ENCODE measurements at regions not wholly inside any gene's neighbourhood (a gene's known extent, or its start where the extent isn't known, plus 50 kb on each side); places are given as distances from the start of the nearest gene placed in this dataset.
"Not testable (repeated sequence)": the region's sequence is repeated elsewhere in the genome, so short reads cannot be mapped to it uniquely, and the experiment has no call there.

- not testable (repeated sequence) for H3K27ac ChIP-seq (ENCODE audit: insufficient read depth, low read length, poor library complexity, severe bottlenecking); DNase-seq; H3K36me3 ChIP-seq (ENCODE audit: control insufficient read depth, insufficient read depth, low read length); H3K27me3 ChIP-seq (replicated peaks; ENCODE audit: control insufficient read depth, insufficient read depth, low read length, poor library complexity, severe bottlenecking); H3K9me3 ChIP-seq (ENCODE audit: control insufficient read depth, low read length); H3K4me1 ChIP-seq (ENCODE audit: control insufficient read depth, insufficient read depth, low read length, poor library complexity, severe bottlenecking); H3K4me3 ChIP-seq (ENCODE audit: insufficient read depth, low read depth, low read length, poor library complexity, severe bottlenecking)
Measured at GRCh38 chr13:90853666-90854065, 493.8 kb upstream of the MIR17HG start.

GRCh38 chr13:90857921-90858320 is 489.6 kb upstream of the MIR17HG start:
- Histone ChIP-seq H3K27me3 (replicated peaks; ENCODE audit: control insufficient read depth, insufficient read depth, low read length, poor library complexity, severe bottlenecking) (no peaks in the 10 kb centered on the region), H3K4me3 (ENCODE audit: insufficient read depth, low read depth, low read length, poor library complexity, severe bottlenecking) (no peak overlapping the region), H3K4me1 (ENCODE audit: control insufficient read depth, insufficient read depth, low read length, poor library complexity, severe bottlenecking) (no peaks in the 10 kb centered on the region), H3K27ac (ENCODE audit: insufficient read depth, low read length, poor library complexity, severe bottlenecking) (no peak overlapping the region), H3K36me3 (ENCODE audit: control insufficient read depth, insufficient read depth, low read length) (no peaks in the 10 kb centered on the region), H3K9me3 (ENCODE audit: control insufficient read depth, low read length) (no peaks in the 10 kb centered on the region)
- DNase-seq, result no peak

DNA sequence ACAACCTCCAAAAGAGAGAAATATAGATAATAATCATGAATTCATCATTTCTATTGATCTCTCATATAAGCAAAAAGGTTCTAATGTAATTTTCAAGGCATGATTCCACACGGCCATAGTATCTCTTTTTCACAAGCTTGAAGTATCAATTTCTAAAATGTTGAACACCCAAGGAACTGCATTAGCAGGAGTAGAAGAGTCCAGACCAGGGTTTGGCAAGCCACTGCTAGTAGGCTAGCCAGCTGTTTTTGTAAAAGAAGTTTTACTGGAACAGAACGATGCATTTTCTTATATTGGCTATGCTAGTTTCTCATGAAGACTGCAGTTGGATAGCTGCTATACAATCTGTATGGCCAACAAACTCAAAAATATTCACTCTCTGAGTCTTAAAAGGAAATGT is 481.5 kb upstream of the MIR17HG start:
- no peak for DNase-seq
- Histone ChIP-seq H3K27me3 (replicated peaks; ENCODE audit: control insufficient read depth, insufficient read depth, low read length, poor library complexity, severe bottlenecking) (no peaks in the 10 kb centered on the region), H3K36me3 (ENCODE audit: control insufficient read depth, insufficient read depth, low read length) (no peaks in the 10 kb centered on the region), H3K4me1 (ENCODE audit: control insufficient read depth, insufficient read depth, low read length, poor library complexity, severe bottlenecking) (no peaks in the 10 kb centered on the region), H3K27ac (ENCODE audit: insufficient read depth, low read length, poor library complexity, severe bottlenecking) (no peak overlapping the region), H3K9me3 (ENCODE audit: control insufficient read depth, low read length) (no peaks in the 10 kb centered on the region), H3K4me3 (ENCODE audit: insufficient read depth, low read depth, low read length, poor library complexity, severe bottlenecking) (no peak overlapping the region)

GRCh38 chr13:90867336-90867683 is 480.2 kb upstream of the MIR17HG start:
- DNase-seq, result no peak

GRCh38 chr13:90868321-90868920 is 479.1 kb upstream of the MIR17HG start:
- H3K4me3 ChIP-seq (ENCODE audit: insufficient read depth, low read depth, low read length, poor library complexity, severe bottlenecking), result no peak overlapping the region
- no peaks in the 10 kb centered on the region for H3K4me1 ChIP-seq (ENCODE audit: control insufficient read depth, insufficient read depth, low read length, poor library complexity, severe bottlenecking)
- no peak overlapping the region for H3K27ac ChIP-seq (ENCODE audit: insufficient read depth, low read length, poor library complexity, severe bottlenecking)
- no peaks in the 10 kb centered on the region for H3K36me3 ChIP-seq (ENCODE audit: control insufficient read depth, insufficient read depth, low read length)
- DNase-seq, result no peak
- no peaks in the 10 kb centered on the region for H3K9me3 ChIP-seq (ENCODE audit: control insufficient read depth, low read length)
- no peaks in the 10 kb centered on the region for H3K27me3 ChIP-seq (replicated peaks; ENCODE audit: control insufficient read depth, insufficient read depth, low read length, poor library complexity, severe bottlenecking)

More at GRCh38 chr13:90867336-90867683, 480.2 kb upstream of the MIR17HG start:
- Histone ChIP-seq H3K27ac (ENCODE audit: insufficient read depth, low read length, poor library complexity, severe bottlenecking) (no peak overlapping the region), H3K36me3 (ENCODE audit: control insufficient read depth, insufficient read depth, low read length) (no peaks in the 10 kb centered on the region), H3K27me3 (replicated peaks; ENCODE audit: control insufficient read depth, insufficient read depth, low read length, poor library complexity, severe bottlenecking) (no peaks in the 10 kb centered on the region), H3K9me3 (ENCODE audit: control insufficient read depth, low read length) (no peaks in the 10 kb centered on the region), H3K4me3 (ENCODE audit: insufficient read depth, low read depth, low read length, poor library complexity, severe bottlenecking) (no peak overlapping the region), H3K4me1 (ENCODE audit: control insufficient read depth, insufficient read depth, low read length, poor library complexity, severe bottlenecking) (no peaks in the 10 kb centered on the region)

GRCh38 chr13:90869580-90869979 is 477.9 kb upstream of the MIR17HG start:
- Histone ChIP-seq H3K9me3 (ENCODE audit: control insufficient read depth, low read length) (no peaks in the 10 kb centered on the region), H3K27ac (ENCODE audit: insufficient read depth, low read length, poor library complexity, severe bottlenecking) (no peak overlapping the region), H3K4me3 (ENCODE audit: insufficient read depth, low read depth, low read length, poor library complexity, severe bottlenecking) (no peak overlapping the region), H3K4me1 (ENCODE audit: control insufficient read depth, insufficient read depth, low read length, poor library complexity, severe bottlenecking) (no peaks in the 10 kb centered on the region), H3K27me3 (replicated peaks; ENCODE audit: control insufficient read depth, insufficient read depth, low read length, poor library complexity, severe bottlenecking) (no peaks in the 10 kb centered on the region), H3K36me3 (ENCODE audit: control insufficient read depth, insufficient read depth, low read length) (no peaks in the 10 kb centered on the region)
- DNase-seq, result no peak

- DNase-seq, result no peak
- no peaks in the 10 kb centered on the region for H3K27me3 ChIP-seq (replicated peaks; ENCODE audit: control insufficient read depth, insufficient read depth, low read length, poor library complexity, severe bottlenecking)
- H3K36me3 ChIP-seq (ENCODE audit: control insufficient read depth, insufficient read depth, low read length), result no peaks in the 10 kb centered on the region
- H3K9me3 ChIP-seq (ENCODE audit: control insufficient read depth, low read length), result peaks cover 6% of the 10 kb centered on the region
- no peaks in the 10 kb centered on the region for H3K4me1 ChIP-seq (ENCODE audit: control insufficient read depth, insufficient read depth, low read length, poor library complexity, severe bottlenecking)
- no peak overlapping the region for H3K27ac ChIP-seq (ENCODE audit: insufficient read depth, low read length, poor library complexity, severe bottlenecking)
- no peak overlapping the region for H3K4me3 ChIP-seq (ENCODE audit: insufficient read depth, low read depth, low read length, poor library complexity, severe bottlenecking)
Measured at GRCh38 chr13:90872491-90873025, 474.9 kb upstream of the MIR17HG start.

GRCh38 chr13:90880790-90881189 is 466.7 kb upstream of the MIR17HG start:
- DNase-seq, result no peak
- no peak overlapping the region for H3K27ac ChIP-seq (ENCODE audit: insufficient read depth, low read length, poor library complexity, severe bottlenecking)
- no peaks in the 10 kb centered on the region for H3K27me3 ChIP-seq (replicated peaks; ENCODE audit: control insufficient read depth, insufficient read depth, low read length, poor library complexity, severe bottlenecking)
- no peak overlapping the region for H3K4me3 ChIP-seq (ENCODE audit: insufficient read depth, low read depth, low read length, poor library complexity, severe bottlenecking)
- H3K4me1 ChIP-seq (ENCODE audit: control insufficient read depth, insufficient read depth, low read length, poor library complexity, severe bottlenecking), result no peaks in the 10 kb centered on the region
- H3K9me3 ChIP-seq (ENCODE audit: control insufficient read depth, low read length), result no peaks in the 10 kb centered on the region
- H3K36me3 ChIP-seq (ENCODE audit: control insufficient read depth, insufficient read depth, low read length), result no peaks in the 10 kb centered on the region

GRCh38 chr13:90882551-90882950 is 464.9 kb upstream of the MIR17HG start:
- Histone ChIP-seq H3K9me3 (ENCODE audit: control insufficient read depth, low read length) (no peaks in the 10 kb centered on the region), H3K4me3 (ENCODE audit: insufficient read depth, low read depth, low read length, poor library complexity, severe bottlenecking) (no peak overlapping the region), H3K27ac (ENCODE audit: insufficient read depth, low read length, poor library complexity, severe bottlenecking) (no peak overlapping the region), H3K27me3 (replicated peaks; ENCODE audit: control insufficient read depth, insufficient read depth, low read length, poor library complexity, severe bottlenecking) (no peaks in the 10 kb centered on the region), H3K4me1 (ENCODE audit: control insufficient read depth, insufficient read depth, low read length, poor library complexity, severe bottlenecking) (no peaks in the 10 kb centered on the region), H3K36me3 (ENCODE audit: control insufficient read depth, insufficient read depth, low read length) (no peaks in the 10 kb centered on the region)
- DNase-seq, result no peak

- no peaks in the 10 kb centered on the region for H3K36me3 ChIP-seq (ENCODE audit: control insufficient read depth, insufficient read depth, low read length)
- no peaks in the 10 kb centered on the region for H3K27me3 ChIP-seq (replicated peaks; ENCODE audit: control insufficient read depth, insufficient read depth, low read length, poor library complexity, severe bottlenecking)
- no peaks in the 10 kb centered on the region for H3K4me1 ChIP-seq (ENCODE audit: control insufficient read depth, insufficient read depth, low read length, poor library complexity, severe bottlenecking)
- H3K4me3 ChIP-seq (ENCODE audit: insufficient read depth, low read depth, low read length, poor library complexity, severe bottlenecking), result no peak overlapping the region
- no peak overlapping the region for H3K27ac ChIP-seq (ENCODE audit: insufficient read depth, low read length, poor library complexity, severe bottlenecking)
- no peaks in the 10 kb centered on the region for H3K9me3 ChIP-seq (ENCODE audit: control insufficient read depth, low read length)
- DNase-seq, result no peak
Measured at GRCh38 chr13:90883592-90883991, 463.9 kb upstream of the MIR17HG start.

All from effector memory CD4-positive, alpha-beta T cell (primary cell).